ENCODE measurements at regions not wholly inside any gene's neighbourhood (a gene's known extent, or its start where the extent isn't known, plus 50 kb on each side); places are given as distances from the start of the nearest gene placed in this dataset.

- Mint-ChIP-seq H3K4me1 (no peaks in the 10 kb centered on the region), H3K4me3 (no peak overlapping the region), H3K27ac (no peak overlapping the region), H3K9me3 (no peaks in the 10 kb centered on the region), H3K36me3 (no peaks in the 10 kb centered on the region), H3K27me3 (peaks cover 6% of the 10 kb centered on the region)
Observed at GRCh38 chr17:15177343-15177742, 87.8 kb downstream of the PMP22 start.

GRCh38 chr17:15175356-15175755 is 89.8 kb downstream of the PMP22 start:
- Mint-ChIP-seq H3K27me3 (peaks cover 6% of the 10 kb centered on the region), H3K27ac (no peak overlapping the region), H3K36me3 (no peaks in the 10 kb centered on the region), H3K4me1 (no peaks in the 10 kb centered on the region), H3K4me3 (no peak overlapping the region), H3K9me3 (no peaks in the 10 kb centered on the region)

GRCh38 chr17:15171167-15172047 is 93.7 kb downstream of the PMP22 start:
- Mint-ChIP-seq H3K4me1 (no peaks in the 10 kb centered on the region), H3K27me3 (peaks cover 6% of the 10 kb centered on the region), H3K36me3 (no peaks in the 10 kb centered on the region), H3K27ac (no peak overlapping the region), H3K4me3 (no peak overlapping the region), H3K9me3 (no peaks in the 10 kb centered on the region)

- Mint-ChIP-seq H3K4me1 (no peaks in the 10 kb centered on the region), H3K9me3 (no peaks in the 10 kb centered on the region), H3K36me3 (no peaks in the 10 kb centered on the region), H3K27me3 (peaks cover 5% of the 10 kb centered on the region), H3K4me3 (no peak overlapping the region), H3K27ac (no peak overlapping the region)
Observed at GRCh38 chr17:15169676-15170075, 95.5 kb downstream of the PMP22 start.

DNA sequence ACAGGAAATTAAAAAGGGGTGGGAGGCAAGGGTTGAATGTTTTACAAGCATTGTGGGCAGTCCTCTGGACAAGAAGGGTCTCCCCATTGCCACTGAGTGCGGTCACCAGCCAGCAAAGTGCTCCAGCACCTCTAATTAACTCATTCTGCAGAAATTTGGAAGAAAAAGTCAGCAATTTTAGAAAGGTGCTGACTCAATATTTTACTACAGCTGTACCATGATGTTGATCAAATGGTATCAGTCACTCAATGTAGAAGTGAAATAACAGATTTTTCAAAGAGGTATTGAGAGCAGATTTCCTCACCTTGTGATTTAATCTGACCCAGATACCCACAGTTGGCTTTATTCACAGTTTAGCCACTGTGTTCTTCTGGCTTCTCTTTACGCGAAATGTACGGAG is 96.7 kb downstream of the PMP22 start:
- H3K27me3 Mint-ChIP-seq = peaks cover 5% of the 10 kb centered on the region

GRCh38 chr17:15161395-15161794 is 103.7 kb downstream of the PMP22 start:
- Mint-ChIP-seq H3K36me3 (no peaks in the 10 kb centered on the region), H3K9me3 (no peaks in the 10 kb centered on the region), H3K4me1 (no peaks in the 10 kb centered on the region), H3K27ac (no peak overlapping the region), H3K4me3 (no peak overlapping the region), H3K27me3 (peaks cover 10% of the 10 kb centered on the region)

More for the DNA sequence above, 96.7 kb downstream of the PMP22 start:
- H3K4me1 Mint-ChIP-seq = no peaks in the 10 kb centered on the region
- H3K4me3 Mint-ChIP-seq = no peak overlapping the region
- no peak overlapping the region for H3K27ac Mint-ChIP-seq
- no peaks in the 10 kb centered on the region for H3K36me3 Mint-ChIP-seq
- no peaks in the 10 kb centered on the region for H3K9me3 Mint-ChIP-seq

GRCh38 chr17:15157051-15157450 is 108.1 kb downstream of the PMP22 start:
- Mint-ChIP-seq H3K27ac (no peak overlapping the region), H3K9me3 (no peaks in the 10 kb centered on the region), H3K4me3 (no peak overlapping the region), H3K36me3 (no peaks in the 10 kb centered on the region), H3K4me1 (no peaks in the 10 kb centered on the region), H3K27me3 (peaks cover 14% of the 10 kb centered on the region)

DNA sequence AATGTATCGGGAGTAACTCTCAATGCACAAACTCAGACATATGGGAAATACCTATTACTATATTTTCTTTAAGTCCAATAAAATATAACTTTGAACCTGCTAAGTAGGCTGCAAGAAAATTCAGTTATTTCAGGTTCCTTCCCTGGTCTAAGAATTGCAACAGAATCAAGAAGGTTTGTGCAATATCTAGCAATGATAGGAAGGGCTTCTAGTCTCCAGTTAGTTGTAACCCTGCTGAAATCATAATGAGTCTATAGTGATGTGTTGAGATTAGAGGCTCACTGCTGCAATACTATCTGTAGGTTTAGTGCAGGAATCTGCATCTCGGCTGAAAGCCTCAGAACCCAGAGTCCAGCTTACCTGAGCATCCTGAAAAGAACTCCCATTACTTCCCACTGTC is 110.5 kb downstream of the PMP22 start:
- no peaks in the 10 kb centered on the region for H3K36me3 Mint-ChIP-seq
- peaks cover 5% of the 10 kb centered on the region for H3K9me3 Mint-ChIP-seq
- H3K4me1 Mint-ChIP-seq = no peaks in the 10 kb centered on the region
- peaks cover 17% of the 10 kb centered on the region for H3K27me3 Mint-ChIP-seq
- no peak overlapping the region for H3K4me3 Mint-ChIP-seq
- H3K27ac Mint-ChIP-seq = no peak overlapping the region

DNA sequence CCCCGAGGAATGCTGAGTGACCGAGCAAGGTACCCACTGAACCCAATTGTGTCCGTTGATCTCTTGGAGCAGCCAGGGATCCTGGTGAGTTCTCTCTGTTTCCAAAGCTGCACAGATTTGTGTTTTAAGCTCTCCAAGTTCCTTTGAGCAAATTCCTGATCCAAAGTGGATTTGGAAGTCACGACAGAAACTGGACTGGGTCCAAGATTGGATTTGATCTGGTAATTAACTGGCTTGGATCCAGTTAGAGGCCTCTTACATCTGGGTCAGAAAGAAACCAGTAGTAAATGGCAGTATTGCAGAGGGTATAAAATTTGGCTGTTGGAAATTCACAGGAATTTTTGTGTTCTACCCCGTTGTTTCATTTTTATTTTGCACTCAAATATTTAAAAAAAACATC is 119.5 kb downstream of the PMP22 start:
- Mint-ChIP-seq H3K9me3 (peaks cover 6% of the 10 kb centered on the region), H3K4me3 (no peak overlapping the region), H3K36me3 (no peaks in the 10 kb centered on the region), H3K4me1 (no peaks in the 10 kb centered on the region), H3K27me3 (peaks cover 3% of the 10 kb centered on the region), H3K27ac (no peak overlapping the region)

- Mint-ChIP-seq H3K4me3 (no peak overlapping the region), H3K27me3 (peaks cover 3% of the 10 kb centered on the region), H3K36me3 (no peaks in the 10 kb centered on the region), H3K4me1 (no peaks in the 10 kb centered on the region), H3K27ac (no peak overlapping the region), H3K9me3 (peaks cover 6% of the 10 kb centered on the region)
Observed at GRCh38 chr17:15143524-15143923, 121.6 kb downstream of the PMP22 start.

DNA sequence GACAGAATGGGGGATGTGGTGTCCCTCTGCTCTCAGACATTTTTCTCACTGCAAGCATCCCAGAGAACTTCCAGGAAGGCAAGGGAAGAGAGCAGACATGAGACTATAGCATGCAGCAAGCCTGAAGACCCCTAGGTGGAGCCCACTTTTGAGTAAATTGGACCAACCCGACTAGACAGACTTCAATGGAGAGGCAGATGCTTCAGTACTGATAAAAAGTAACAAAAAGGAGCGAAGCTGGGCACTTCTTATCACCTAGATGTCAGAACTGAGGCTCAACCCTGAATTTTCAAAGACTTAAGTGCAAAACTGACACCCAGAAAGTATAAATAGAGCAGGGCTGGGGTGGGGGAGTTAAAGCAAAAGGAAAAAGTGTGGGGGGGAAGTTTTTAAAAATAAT is 130.8 kb downstream of the PMP22 start:
- no peak overlapping the region for H3K4me3 Mint-ChIP-seq
- H3K27ac Mint-ChIP-seq = no peak overlapping the region
- peaks cover 1% of the 10 kb centered on the region for H3K27me3 Mint-ChIP-seq
- no peaks in the 10 kb centered on the region for H3K4me1 Mint-ChIP-seq
- H3K36me3 Mint-ChIP-seq = no peaks in the 10 kb centered on the region
- no peaks in the 10 kb centered on the region for H3K9me3 Mint-ChIP-seq

DNA sequence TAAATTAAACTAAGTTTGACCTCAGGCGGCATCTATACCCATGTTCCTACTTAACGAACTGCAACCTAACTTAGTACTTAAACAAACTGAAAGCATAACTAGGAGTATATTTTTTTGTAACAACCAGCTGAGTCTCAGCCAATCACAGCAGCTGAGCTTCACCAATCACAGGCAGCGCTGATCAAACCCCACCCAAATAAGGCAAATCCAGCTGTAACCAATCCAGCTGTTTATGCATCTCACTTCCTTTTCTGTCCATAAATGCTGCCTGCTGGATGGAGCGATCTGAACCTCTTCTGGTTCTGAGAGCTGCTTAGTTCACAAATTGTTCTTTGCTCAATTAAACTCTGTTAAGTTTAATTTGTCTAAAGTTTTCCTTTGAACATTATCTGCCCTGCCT is 131.3 kb downstream of the PMP22 start:
- no peak overlapping the region for H3K4me3 Mint-ChIP-seq
- no peaks in the 10 kb centered on the region for H3K4me1 Mint-ChIP-seq
- H3K27me3 Mint-ChIP-seq = peaks cover 1% of the 10 kb centered on the region
- H3K27ac Mint-ChIP-seq = no peak overlapping the region
- H3K36me3 Mint-ChIP-seq = no peaks in the 10 kb centered on the region
- no peaks in the 10 kb centered on the region for H3K9me3 Mint-ChIP-seq

- Mint-ChIP-seq H3K27me3 (peaks cover 1% of the 10 kb centered on the region), H3K4me3 (no peak overlapping the region), H3K27ac (no peak overlapping the region), H3K4me1 (no peaks in the 10 kb centered on the region), H3K9me3 (no peaks in the 10 kb centered on the region), H3K36me3 (no peaks in the 10 kb centered on the region)
Observed at GRCh38 chr17:15133143-15133542, 132.0 kb downstream of the PMP22 start.

GRCh38 chr17:15130426-15130825 is 134.7 kb downstream of the PMP22 start:
- no peaks in the 10 kb centered on the region for H3K4me1 Mint-ChIP-seq
- H3K36me3 Mint-ChIP-seq = no peaks in the 10 kb centered on the region
- no peak overlapping the region for H3K4me3 Mint-ChIP-seq
- no peaks in the 10 kb centered on the region for H3K9me3 Mint-ChIP-seq
- peaks cover 6% of the 10 kb centered on the region for H3K27me3 Mint-ChIP-seq
- H3K27ac Mint-ChIP-seq = no peak overlapping the region

GRCh38 chr17:15129986-15130385 is 135.1 kb downstream of the PMP22 start:
- Mint-ChIP-seq H3K9me3 (no peaks in the 10 kb centered on the region), H3K27me3 (peaks cover 6% of the 10 kb centered on the region), H3K4me1 (no peaks in the 10 kb centered on the region), H3K4me3 (no peak overlapping the region), H3K27ac (no peak overlapping the region), H3K36me3 (no peaks in the 10 kb centered on the region)

DNA sequence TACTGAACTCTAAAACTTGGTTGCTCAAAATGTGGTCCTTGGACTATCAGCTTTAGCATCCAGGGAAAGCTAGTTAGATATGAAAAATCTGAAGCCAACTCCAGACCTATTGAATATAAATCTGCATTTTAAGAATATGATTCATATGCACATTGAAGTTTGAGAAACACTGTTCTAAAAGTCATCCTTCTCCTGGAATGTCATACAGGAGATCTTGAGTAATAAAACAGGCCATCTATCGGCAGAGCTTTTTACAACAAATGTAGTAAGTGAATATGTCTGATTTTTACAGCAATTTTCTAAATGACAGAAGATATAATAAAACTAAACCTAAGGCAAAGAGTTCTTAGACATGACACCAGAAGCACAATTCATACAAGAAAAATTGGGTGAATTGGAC is 140.4 kb downstream of the PMP22 start:
- H3K4me3 Mint-ChIP-seq = no peak overlapping the region
- peaks cover 10% of the 10 kb centered on the region for H3K27me3 Mint-ChIP-seq
- no peaks in the 10 kb centered on the region for H3K9me3 Mint-ChIP-seq
- no peak overlapping the region for H3K27ac Mint-ChIP-seq
- H3K4me1 Mint-ChIP-seq = no peaks in the 10 kb centered on the region
- no peaks in the 10 kb centered on the region for H3K36me3 Mint-ChIP-seq

DNA sequence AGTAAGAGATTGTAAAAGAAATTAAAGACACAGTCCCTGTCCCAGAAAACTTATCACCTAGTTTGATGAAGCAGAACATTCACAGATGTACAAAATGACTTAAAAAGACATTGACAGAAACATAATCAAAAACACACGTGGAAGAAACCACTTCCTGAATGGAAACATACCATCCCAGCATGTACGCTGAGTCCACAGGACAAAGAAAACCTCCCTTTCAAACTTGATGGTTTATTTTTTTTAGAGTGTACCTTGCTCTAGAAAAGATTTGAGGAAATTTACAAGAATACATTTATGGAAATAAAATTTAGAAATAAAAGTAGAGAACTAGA is 140.9 kb downstream of the PMP22 start:
- H3K4me1 Mint-ChIP-seq = no peaks in the 10 kb centered on the region
- no peaks in the 10 kb centered on the region for H3K36me3 Mint-ChIP-seq
- H3K27ac Mint-ChIP-seq = no peak overlapping the region
- peaks cover 10% of the 10 kb centered on the region for H3K27me3 Mint-ChIP-seq
- H3K9me3 Mint-ChIP-seq = no peaks in the 10 kb centered on the region
- H3K4me3 Mint-ChIP-seq = no peak overlapping the region

Measured in activated naive CD4-positive, alpha-beta T cell treated with anti-CD3 and anti-CD28 coated beads, Interleukin-2, amount 50 U/mL, for 24 hours (primary cell).